ENCODE measurements at regions not wholly inside any gene's neighbourhood (a gene's known extent, or its start where the extent isn't known, plus 50 kb on each side); places are given as distances from the start of the nearest gene placed in this dataset.

DNA sequence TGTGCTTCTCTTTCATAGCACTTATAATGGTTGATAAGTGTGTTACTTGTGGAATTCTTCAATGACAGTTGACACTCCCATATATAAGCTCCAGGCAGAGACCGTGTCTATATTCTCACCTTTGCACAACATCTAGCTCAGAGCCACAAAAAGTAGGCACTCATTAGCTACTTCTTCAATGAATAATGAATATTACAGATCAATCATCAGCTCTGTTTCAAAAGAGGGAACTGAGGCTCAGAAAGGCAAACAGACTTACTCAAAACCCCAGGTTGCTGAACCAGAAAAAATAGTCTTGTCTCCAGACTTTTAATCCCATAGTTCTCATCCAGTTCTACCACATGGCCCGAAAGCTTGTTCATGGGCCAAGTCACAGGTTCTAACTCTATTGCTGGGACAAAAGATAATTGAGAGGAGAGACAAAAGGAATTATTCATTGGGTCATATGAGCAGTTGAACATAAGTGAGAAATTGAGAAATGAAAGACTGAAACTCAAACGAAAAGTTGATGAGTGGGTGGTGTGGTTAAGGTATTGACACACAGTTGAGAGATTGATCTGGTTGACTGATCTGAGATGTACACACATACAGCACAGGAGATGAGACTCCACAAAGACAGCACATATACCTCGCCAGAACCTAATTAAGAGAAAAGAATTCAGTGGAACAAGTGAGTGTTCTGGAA, 381.6 kb downstream of the EFNA5 start:
- Histone ChIP-seq H3K4me3 (ENCODE audit: low read length) (no peak overlapping the region), H3K4me1 (ENCODE audit: insufficient read depth, low read length) (no peaks in the 10 kb centered on the region), H3K9me3 (ENCODE audit: low read length) (no peaks in the 10 kb centered on the region), H2AFZ (ENCODE audit: low read depth, low read length) (no peak overlapping the region), H3K27me3 (ENCODE audit: insufficient read depth, low read length) (no peaks in the 10 kb centered on the region), H3K36me3 (ENCODE audit: insufficient read depth, low read length) (no peaks in the 10 kb centered on the region)

GRCh38 chr5:107286447-107287098, 384.2 kb downstream of the EFNA5 start:
- Histone ChIP-seq H2AFZ (ENCODE audit: low read depth, low read length) (no peak overlapping the region), H3K9me3 (ENCODE audit: low read length) (no peaks in the 10 kb centered on the region), H3K27me3 (ENCODE audit: insufficient read depth, low read length) (no peaks in the 10 kb centered on the region), H3K4me3 (ENCODE audit: low read length) (no peak overlapping the region), H3K4me1 (ENCODE audit: insufficient read depth, low read length) (peaks cover 11% of the 10 kb centered on the region), H3K36me3 (ENCODE audit: insufficient read depth, low read length) (no peaks in the 10 kb centered on the region)

DNA sequence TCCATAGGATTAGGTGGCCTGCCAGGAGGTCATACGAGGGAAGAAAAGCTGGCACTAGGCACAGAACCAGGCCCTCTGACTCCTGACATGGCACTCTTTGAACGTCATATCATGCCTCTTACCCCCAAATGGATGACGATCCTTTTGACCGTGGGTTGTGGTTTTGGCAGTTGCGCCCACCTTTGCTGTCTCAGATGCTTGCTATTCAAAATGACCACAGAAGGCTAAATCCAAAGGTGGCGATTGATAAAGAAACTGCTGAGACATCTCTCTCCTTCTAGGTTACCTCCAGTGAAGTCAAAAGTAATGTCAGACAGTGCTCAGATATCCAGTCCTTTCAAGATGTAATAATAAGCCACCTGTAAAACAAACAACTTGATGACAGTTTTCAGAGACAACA, 385.0 kb downstream of the EFNA5 start:
- Histone ChIP-seq H3K9me3 (ENCODE audit: low read length) (no peaks in the 10 kb centered on the region), H3K4me1 (ENCODE audit: insufficient read depth, low read length) (peaks cover 11% of the 10 kb centered on the region), H3K36me3 (ENCODE audit: insufficient read depth, low read length) (no peaks in the 10 kb centered on the region), H3K4me3 (ENCODE audit: low read length) (no peak overlapping the region), H2AFZ (ENCODE audit: low read depth, low read length) (no peak overlapping the region), H3K27me3 (ENCODE audit: insufficient read depth, low read length) (no peaks in the 10 kb centered on the region)

GRCh38 chr5:107284822-107285525, 385.8 kb downstream of the EFNA5 start:
- H3K36me3 ChIP-seq (ENCODE audit: insufficient read depth, low read length): no peaks in the 10 kb centered on the region

GRCh38 chr5:107282061-107282460, 388.7 kb downstream of the EFNA5 start:
- no peaks in the 10 kb centered on the region for H3K27me3 ChIP-seq (ENCODE audit: insufficient read depth, low read length)
- H3K4me3 ChIP-seq (ENCODE audit: low read length): no peak overlapping the region
- no peaks in the 10 kb centered on the region for H3K36me3 ChIP-seq (ENCODE audit: insufficient read depth, low read length)
- no peaks in the 10 kb centered on the region for H3K9me3 ChIP-seq (ENCODE audit: low read length)
- H3K4me1 ChIP-seq (ENCODE audit: insufficient read depth, low read length): peaks cover 11% of the 10 kb centered on the region
- no peak overlapping the region for H2AFZ ChIP-seq (ENCODE audit: low read depth, low read length)

More at GRCh38 chr5:107284822-107285525, 385.8 kb downstream of the EFNA5 start:
- H3K9me3 ChIP-seq (ENCODE audit: low read length): no peaks in the 10 kb centered on the region
- peaks cover 11% of the 10 kb centered on the region for H3K4me1 ChIP-seq (ENCODE audit: insufficient read depth, low read length)
- H2AFZ ChIP-seq (ENCODE audit: low read depth, low read length): no peak overlapping the region
- no peaks in the 10 kb centered on the region for H3K27me3 ChIP-seq (ENCODE audit: insufficient read depth, low read length)
- H3K4me3 ChIP-seq (ENCODE audit: low read length): no peak overlapping the region

DNA sequence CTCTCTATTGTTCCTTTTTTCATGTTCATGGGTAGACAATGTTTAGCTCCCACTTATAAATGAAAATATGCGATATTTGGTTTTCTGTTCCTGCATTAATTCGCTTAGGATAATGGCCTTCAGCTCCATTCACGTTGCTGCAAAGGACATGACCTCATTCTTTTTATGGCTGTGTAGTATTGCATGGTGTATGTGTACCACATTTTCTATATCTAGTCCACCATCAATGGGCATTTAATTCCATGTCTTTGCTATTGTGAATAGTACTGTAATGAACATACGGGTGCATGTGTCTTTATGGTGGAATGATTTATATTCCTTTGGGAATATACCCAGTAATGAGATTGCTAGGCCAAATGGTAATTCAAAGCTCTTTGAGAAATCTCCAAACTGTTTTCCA, 392.0 kb downstream of the EFNA5 start:
- no peaks in the 10 kb centered on the region for H3K36me3 ChIP-seq (ENCODE audit: insufficient read depth, low read length)
- peaks cover 8% of the 10 kb centered on the region for H3K4me1 ChIP-seq (ENCODE audit: insufficient read depth, low read length)
- H3K9me3 ChIP-seq (ENCODE audit: low read length): no peaks in the 10 kb centered on the region
- H2AFZ ChIP-seq (ENCODE audit: low read depth, low read length): no peak overlapping the region
- H3K4me3 ChIP-seq (ENCODE audit: low read length): no peak overlapping the region
- H3K27me3 ChIP-seq (ENCODE audit: insufficient read depth, low read length): no peaks in the 10 kb centered on the region

- Histone ChIP-seq H3K27me3 (ENCODE audit: insufficient read depth, low read length) (no peaks in the 10 kb centered on the region), H2AFZ (ENCODE audit: low read depth, low read length) (no peak overlapping the region), H3K4me1 (ENCODE audit: insufficient read depth, low read length) (peaks cover 6% of the 10 kb centered on the region), H3K36me3 (ENCODE audit: insufficient read depth, low read length) (no peaks in the 10 kb centered on the region), H3K4me3 (ENCODE audit: low read length) (no peak overlapping the region), H3K9me3 (ENCODE audit: low read length) (no peaks in the 10 kb centered on the region)
These were observed 393.1 kb downstream of the EFNA5 start for GRCh38 chr5:107277485-107278125.

- Histone ChIP-seq H3K36me3 (ENCODE audit: insufficient read depth, low read length) (no peaks in the 10 kb centered on the region), H3K4me1 (ENCODE audit: insufficient read depth, low read length) (no peaks in the 10 kb centered on the region), H3K9me3 (ENCODE audit: low read length) (no peaks in the 10 kb centered on the region), H3K4me3 (ENCODE audit: low read length) (no peak overlapping the region), H3K27me3 (ENCODE audit: insufficient read depth, low read length) (no peaks in the 10 kb centered on the region), H2AFZ (ENCODE audit: low read depth, low read length) (no peak overlapping the region)
These were observed 395.4 kb downstream of the EFNA5 start for GRCh38 chr5:107275333-107275732.

DNA sequence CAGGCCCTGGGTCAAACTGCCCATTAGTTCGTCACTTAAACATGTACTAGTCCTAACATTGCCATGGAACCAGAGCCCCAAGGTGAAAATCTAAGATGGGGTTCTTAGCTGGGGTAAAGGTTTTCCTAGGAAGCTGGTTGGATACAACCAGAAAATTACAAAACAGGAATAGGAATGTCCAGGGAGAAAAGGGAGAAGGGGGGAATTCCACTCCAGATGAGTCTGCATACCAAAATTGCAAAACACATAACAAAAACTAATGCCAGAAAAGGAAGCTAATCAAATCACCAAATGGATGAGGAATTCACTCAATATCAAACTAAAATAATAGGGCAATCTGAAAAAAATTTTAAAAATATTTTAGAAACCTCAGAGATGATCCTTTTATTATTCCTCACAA, 396.2 kb downstream of the EFNA5 start:
- Histone ChIP-seq H3K4me3 (ENCODE audit: low read length) (no peak overlapping the region), H3K27me3 (ENCODE audit: insufficient read depth, low read length) (no peaks in the 10 kb centered on the region), H3K9me3 (ENCODE audit: low read length) (no peaks in the 10 kb centered on the region), H3K36me3 (ENCODE audit: insufficient read depth, low read length) (no peaks in the 10 kb centered on the region), H2AFZ (ENCODE audit: low read depth, low read length) (no peak overlapping the region), H3K4me1 (ENCODE audit: insufficient read depth, low read length) (no peaks in the 10 kb centered on the region)

GRCh38 chr5:107272954-107273353, 397.8 kb downstream of the EFNA5 start:
- no peaks in the 10 kb centered on the region for H3K36me3 ChIP-seq (ENCODE audit: insufficient read depth, low read length)
- H2AFZ ChIP-seq (ENCODE audit: low read depth, low read length): no peak overlapping the region
- no peak overlapping the region for H3K4me3 ChIP-seq (ENCODE audit: low read length)
- no peaks in the 10 kb centered on the region for H3K27me3 ChIP-seq (ENCODE audit: insufficient read depth, low read length)
- H3K4me1 ChIP-seq (ENCODE audit: insufficient read depth, low read length): no peaks in the 10 kb centered on the region
- no peaks in the 10 kb centered on the region for H3K9me3 ChIP-seq (ENCODE audit: low read length)

DNA sequence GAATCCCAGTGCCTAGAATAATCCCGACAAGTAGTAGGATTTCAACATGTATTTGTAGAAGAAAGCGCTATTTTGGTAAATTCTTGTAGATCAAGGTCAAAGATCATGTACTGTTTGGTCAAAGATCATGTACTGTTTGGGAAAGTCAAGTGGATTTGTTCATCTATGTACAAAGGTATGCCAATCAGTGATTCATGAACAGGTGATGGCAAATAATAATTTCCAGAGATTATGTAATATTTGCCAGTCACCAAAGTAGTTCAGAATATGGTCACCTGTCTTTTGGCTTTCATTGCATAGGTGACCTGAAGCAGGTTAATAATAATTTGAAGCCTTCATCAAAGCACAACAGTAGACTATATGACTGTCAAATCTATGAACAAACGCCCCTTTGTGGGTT, 398.2 kb downstream of the EFNA5 start:
- no peaks in the 10 kb centered on the region for H3K4me1 ChIP-seq (ENCODE audit: insufficient read depth, low read length)
- H2AFZ ChIP-seq (ENCODE audit: low read depth, low read length): no peak overlapping the region
- H3K27me3 ChIP-seq (ENCODE audit: insufficient read depth, low read length): no peaks in the 10 kb centered on the region
- no peaks in the 10 kb centered on the region for H3K36me3 ChIP-seq (ENCODE audit: insufficient read depth, low read length)
- no peaks in the 10 kb centered on the region for H3K9me3 ChIP-seq (ENCODE audit: low read length)
- no peak overlapping the region for H3K4me3 ChIP-seq (ENCODE audit: low read length)

DNA sequence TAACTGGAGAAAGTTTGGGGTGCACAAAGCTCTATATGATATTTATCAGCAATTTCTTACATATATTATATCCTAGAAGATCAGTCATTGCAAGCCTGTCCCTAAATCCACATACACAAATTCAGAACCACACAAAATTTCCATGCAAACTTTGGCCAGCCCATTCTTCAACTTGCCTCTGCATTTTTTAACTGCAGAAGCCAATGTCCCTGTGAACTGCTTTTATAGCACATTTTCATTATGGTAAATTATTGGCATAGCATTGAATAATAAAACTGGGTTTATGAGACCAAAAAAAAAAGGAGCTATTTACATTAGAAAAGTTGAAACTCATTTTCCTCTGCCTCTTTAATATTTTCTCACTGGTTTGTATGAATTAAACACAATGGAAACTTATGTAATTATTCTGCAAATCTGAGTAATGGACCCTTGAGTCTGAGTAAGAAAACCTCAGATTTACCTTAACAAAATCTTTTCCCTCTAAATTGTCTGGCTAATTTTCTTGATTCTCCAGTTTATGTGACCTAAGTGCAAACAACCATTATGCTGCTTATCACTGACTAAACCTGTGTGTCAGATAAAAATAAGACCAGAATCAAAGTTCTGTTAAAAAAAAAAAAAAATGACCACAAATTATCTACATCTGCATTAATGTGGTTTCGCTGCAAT, 398.9 kb downstream of the EFNA5 start:
- H3K4me1 ChIP-seq (ENCODE audit: insufficient read depth, low read length): no peaks in the 10 kb centered on the region
- H3K9me3 ChIP-seq (ENCODE audit: low read length): no peaks in the 10 kb centered on the region
- no peak overlapping the region for H3K4me3 ChIP-seq (ENCODE audit: low read length)
- no peak overlapping the region for H2AFZ ChIP-seq (ENCODE audit: low read depth, low read length)
- H3K27me3 ChIP-seq (ENCODE audit: insufficient read depth, low read length): no peaks in the 10 kb centered on the region
- no peaks in the 10 kb centered on the region for H3K36me3 ChIP-seq (ENCODE audit: insufficient read depth, low read length)

GRCh38 chr5:107270561-107270960, 400.2 kb downstream of the EFNA5 start:
- H2AFZ ChIP-seq (ENCODE audit: low read depth, low read length): no peak overlapping the region
- H3K4me3 ChIP-seq (ENCODE audit: low read length): no peak overlapping the region
- no peaks in the 10 kb centered on the region for H3K27me3 ChIP-seq (ENCODE audit: insufficient read depth, low read length)

More at GRCh38 chr5:107270561-107270960, 400.2 kb downstream of the EFNA5 start:
- Histone ChIP-seq H3K36me3 (ENCODE audit: insufficient read depth, low read length) (no peaks in the 10 kb centered on the region), H3K4me1 (ENCODE audit: insufficient read depth, low read length) (no peaks in the 10 kb centered on the region), H3K9me3 (ENCODE audit: low read length) (no peaks in the 10 kb centered on the region)

Measured in neuron (in vitro differentiated cells).